IMR-90 (cell line): ENCODE measurements at regions not wholly inside any gene's neighbourhood (a gene's known extent, or its start where the extent isn't known, plus 50 kb on each side); places are given as distances from the start of the nearest gene placed in this dataset.
A peak's percentile ranks its signal among the peaks of the same experiment; 100 is the strongest.

Source experiments
- ATAC-seq: fragments of 200-7000 bp; cut with Tn5 transposase; 2 replicates; pipeline ENCODE4 v1.9.1; 2020; ENCODE audit warnings: low read depth, mild to moderate bottlenecking, moderate library complexity
- BruUV-seq: library from RNA; stranded (reverse); fragments of 400-500 nt; replicated peaks from 2 replicates; lab custom pipeline; 2021; lab: Mats Ljungman, UMichigan
- CTCF ChIA-PET: fragments of 300-600 bp; formaldehyde crosslinking; extraction: SDS; loops from one replicate; lab custom pipeline; 2021; ENCODE audit warnings: antibody characterized with exemption; lab: Yijun Ruan, JAX
- POLR2A ChIA-PET: fragments of 300-600 bp; sonication (Branson Sonifier 250); formaldehyde crosslinking; loops from one replicate; lab custom pipeline; 2022; ENCODE audit warnings: antibody characterized with exemption; ENCODE audit not compliant: unreplicated experiment; lab: Charles Lee
- DNase-seq: peaks from one replicate; pipeline ENCODE4 v3.0.0; 2013
- H2AFZ ChIP-seq: replicated peaks from 2 replicates; pipeline ENCODE3; 2013; ENCODE audit warnings: low read length, mild to moderate bottlenecking; ENCODE audit not compliant: poor library complexity
- H2AK5ac ChIP-seq: 2 replicates; pipeline ENCODE4 v1.6.1; 2013; ENCODE audit warnings: low read depth, low read length, inconsistent platforms
- H2AK9ac ChIP-seq: replicated peaks from 2 replicates; pipeline ENCODE3; 2013; ENCODE audit warnings: mild to moderate bottlenecking, low read depth, low read length, moderate library complexity; ENCODE audit not compliant: poor library complexity
- H2BK120ac ChIP-seq: 2 replicates; pipeline ENCODE4 v1.6.1; 2013; ENCODE audit warnings: low read depth, low read length, inconsistent platforms
- H2BK15ac ChIP-seq: 3 replicates; pipeline ENCODE4 v1.6.1; 2013; ENCODE audit warnings: low read depth, low read length, inconsistent platforms
- H2BK20ac ChIP-seq: 2 replicates; pipeline ENCODE4 v1.6.1; 2013; ENCODE audit warnings: low read depth, mild to moderate bottlenecking, inconsistent platforms, low read length, moderate library complexity
- H2BK5ac ChIP-seq: 2 replicates; pipeline ENCODE4 v1.6.1; 2013; ENCODE audit warnings: mild to moderate bottlenecking, low read depth, low read length, inconsistent platforms; ENCODE audit not compliant: poor library complexity, severe bottlenecking
- H3K14ac ChIP-seq: replicated peaks from 2 replicates; pipeline ENCODE4 v1.6.1; 2013; ENCODE audit warnings: low read depth, low read length, inconsistent platforms
- H3K18ac ChIP-seq: 2 replicates; pipeline ENCODE4 v1.6.1; 2013; ENCODE audit warnings: low read depth, low read length, control low read depth
- H3K23ac ChIP-seq: 2 replicates; pipeline ENCODE4 v1.6.1; 2013; ENCODE audit warnings: low read depth, low read length, inconsistent platforms
- H3K27ac ChIP-seq: 2 replicates; pipeline ENCODE4 v1.5.1; 2013; ENCODE audit warnings: mild to moderate bottlenecking, control low read depth, low read length; ENCODE audit not compliant: insufficient read depth
- H3K27me3 ChIP-seq: 2 replicates; pipeline ENCODE4 v1.6.1; 2013; ENCODE audit warnings: low read length; ENCODE audit not compliant: control insufficient read depth, insufficient read depth
- H3K36me3 ChIP-seq: 2 replicates; pipeline ENCODE4 v1.6.1; 2013; ENCODE audit warnings: low read length, mixed read lengths; ENCODE audit not compliant: control insufficient read depth, insufficient read depth
- H3K4ac ChIP-seq: 2 replicates; pipeline ENCODE4 v1.6.1; 2013; ENCODE audit warnings: low read depth, low read length, inconsistent platforms
- H3K4me1 ChIP-seq: 2 replicates; pipeline ENCODE4 v1.6.1; 2013; ENCODE audit warnings: low read length, mixed read lengths; ENCODE audit not compliant: control insufficient read depth, insufficient read depth
- H3K4me2 ChIP-seq: 2 replicates; pipeline ENCODE4 v1.6.1; 2013; ENCODE audit warnings: low read depth, mild to moderate bottlenecking, control low read depth, low read length, moderate library complexity
- H3K4me3 ChIP-seq: 2 replicates; pipeline ENCODE4 v1.5.1; 2013; ENCODE audit warnings: low read depth, mild to moderate bottlenecking, control low read depth, low read length, moderate library complexity; ENCODE audit not compliant: insufficient read depth
- H3K56ac ChIP-seq: 2 replicates; pipeline ENCODE4 v1.6.1; 2013; ENCODE audit warnings: low read length, inconsistent platforms; ENCODE audit not compliant: insufficient read depth; ENCODE audit errors: extremely low read depth
- H3K79me1 ChIP-seq, 2 experiments: 2 replicates each; pipeline ENCODE4 v1.6.1; 2013; ENCODE audit warnings: low read length in 2 of 2, inconsistent platforms in 1 of 2, low read depth in 1 of 2
- H3K9ac ChIP-seq: 2 replicates; pipeline ENCODE4 v1.6.1; 2013; ENCODE audit warnings: low read depth, low read length, control low read depth
- H3K9me1 ChIP-seq: 2 replicates; pipeline ENCODE4 v1.6.1; 2013; ENCODE audit warnings: low read length, inconsistent platforms; ENCODE audit not compliant: insufficient read depth
- H3K9me3 ChIP-seq: 2 replicates; pipeline ENCODE4 v1.6.1; 2013; ENCODE audit warnings: low read length; ENCODE audit not compliant: control insufficient read depth, insufficient read depth
- H4K20me1 ChIP-seq: 2 replicates; pipeline ENCODE4 v1.6.1; 2013; ENCODE audit warnings: low read length, inconsistent platforms; ENCODE audit not compliant: insufficient read depth
- H4K5ac ChIP-seq: 2 replicates; pipeline ENCODE4 v1.6.1; 2013; ENCODE audit warnings: mild to moderate bottlenecking, low read depth, low read length, control low read depth
- H4K8ac ChIP-seq, 2 experiments: 2 replicates each; pipeline ENCODE4 v1.6.1; 2013; ENCODE audit warnings: low read depth in 2 of 2, low read length in 2 of 2, control low read depth in 1 of 2, inconsistent platforms in 1 of 2
- H4K91ac ChIP-seq: 2 replicates; pipeline ENCODE4 v1.6.1; 2013; ENCODE audit warnings: low read depth, low read length, inconsistent platforms; ENCODE audit not compliant: insufficient read depth
- BHLHE40 ChIP-seq: fragments of 150-350 bp; IDR thresholded peaks from 2 replicates; pipeline ENCODE4 v1.6.1; 2016; ENCODE audit warnings: mild to moderate bottlenecking, low read depth, low read length
- CEBPB ChIP-seq: IDR thresholded peaks from 2 replicates; pipeline ENCODE4 v1.6.1; 2012; ENCODE audit warnings: low read depth, low read length, improper control_type of control experiment
- CTCF ChIP-seq: conservative IDR thresholded peaks from 2 replicates; pipeline ENCODE4 v1.5.1; 2012; ENCODE audit warnings: mild to moderate bottlenecking, low read depth, low read length, improper control_type of control experiment
- FOS ChIP-seq: fragments of 150-350 bp; IDR thresholded peaks from 2 replicates; pipeline ENCODE4 v1.6.1; 2016; ENCODE audit warnings: low read depth, low read length
- RAD21 ChIP-seq: IDR thresholded peaks from 2 replicates; pipeline ENCODE4 v1.6.1; 2012; ENCODE audit warnings: low read length, improper control_type of control experiment
- RFX5 ChIP-seq: IDR thresholded peaks from 2 replicates; pipeline ENCODE4 v1.8.0; 2012; ENCODE audit warnings: low read depth, mild to moderate bottlenecking, low read length, moderate library complexity
- SMC3 ChIP-seq: fragments of 150-350 bp; IDR thresholded peaks from 2 replicates; pipeline ENCODE4 v1.6.1; 2016; ENCODE audit warnings: low read depth, mild to moderate bottlenecking, antibody characterized with exemption, low read length, moderate library complexity
- dilution Hi-C: fragments of 300-500 bp; cut with HindIII; formaldehyde crosslinking; loops from one replicate; pipeline ENCODE4 v1.14.3; 2018; ENCODE audit warnings: low sequenced_read_pairs; ENCODE audit not compliant: unreplicated experiment
- in situ Hi-C: fragments of 300-500 bp; cut with MboI; formaldehyde crosslinking; loops from 3 replicates; pipeline ENCODE4 v1.14.3; 2019; ENCODE audit warnings: low sequenced_read_pairs, inconsistent platforms, mixed read lengths
- intact Hi-C: fragments of 100-400 bp; cut with micrococcal nuclease; formaldehyde crosslinking; loops from 2 replicates; pipeline ENCODE4 v1.10.0; 2022

- H2AK5ac ChIP-seq = no peak overlapping the region
- H3K9me1 ChIP-seq = no peaks in the 10 kb centered on the region
- H2AFZ ChIP-seq = no peak overlapping the region
- BruUV-seq = no TSS peak
- H3K36me3 ChIP-seq = no peaks in the 10 kb centered on the region
- ChIA-PET CTCF (no interaction called here), POLR2A (no interaction called here)
- H2BK20ac ChIP-seq = no peak overlapping the region
- H3K4me1 ChIP-seq = no peaks in the 10 kb centered on the region
- DNase-seq (no peak), ATAC-seq (no peak)
- no peak overlapping the region for H4K8ac ChIP-seq
- H2AK9ac ChIP-seq = no peak overlapping the region
- no peak overlapping the region for H3K14ac ChIP-seq
- no peak for TF ChIP-seq CTCF
- no peak for TF ChIP-seq SMC3
- TF ChIP-seq RFX5 = no peak
- TF ChIP-seq CEBPB = peak; percentile 43
- no peak for TF ChIP-seq BHLHE40
- no peak for TF ChIP-seq FOS
- TF ChIP-seq RAD21 = no peak
- H3K4me3 ChIP-seq = no peak overlapping the region
- no peak overlapping the region for H3K27ac ChIP-seq
- no peak overlapping the region for H4K91ac ChIP-seq
- intact Hi-C loops (no loop called here), in situ Hi-C loops (no loop called here), dilution Hi-C loops (no loop called here)
- H3K9ac ChIP-seq = no peak overlapping the region
- H3K4me2 ChIP-seq = no peak overlapping the region
- H2BK120ac ChIP-seq = no peak overlapping the region
- H3K79me1 ChIP-seq = no peaks in the 10 kb centered on the region
- H3K56ac ChIP-seq = no peak overlapping the region
- no peak overlapping the region for H3K4ac ChIP-seq
- H4K5ac ChIP-seq = no peak overlapping the region
- no peak overlapping the region for H2BK5ac ChIP-seq
- H3K18ac ChIP-seq = no peak overlapping the region
- peaks cover 7% of the 10 kb centered on the region; the same call in 1 of the 2 replicates for H3K9me3 ChIP-seq
- H3K23ac ChIP-seq = no peak overlapping the region
- no peaks in the 10 kb centered on the region for H3K27me3 ChIP-seq
- no peak overlapping the region for H2BK15ac ChIP-seq
- H4K20me1 ChIP-seq = no peaks in the 10 kb centered on the region
Measured at GRCh38 chr16:17992416-17992815, 344.1 kb downstream of the NPIPA8 start.
